HG02943 (cell line): ENCODE measurements at regions not wholly inside any gene's neighbourhood (a gene's known extent, or its start where the extent isn't known, plus 50 kb on each side); places are given as distances from the start of the nearest gene placed in this dataset.
"Not testable (repeated sequence)": the region's sequence is repeated elsewhere in the genome, so short reads cannot be mapped to it uniquely, and the experiment has no call there.

Experiments
- ATAC-seq: cut with Tn5 transposase; IDR thresholded peaks from one replicate; pipeline ENCODE4 v1.9.1; 2021; ENCODE audit warnings: mild to moderate bottlenecking, low read depth, moderate library complexity; ENCODE audit not compliant: unreplicated experiment

- no peak for ATAC-seq
Observed at GRCh38 chr5:166725593-166725992, 1565.9 kb upstream of the WWC1 start.

GRCh38 chr5:166726406-166726805 lies 1565.0 kb upstream of the WWC1 start:
- no peak for ATAC-seq

- not testable (repeated sequence) for ATAC-seq
Observed at GRCh38 chr5:166742951-166743350, 1548.5 kb upstream of the WWC1 start.

- ATAC-seq = no peak
Observed at GRCh38 chr5:166746506-166746905, 1544.9 kb upstream of the WWC1 start.

- ATAC-seq = no peak
Observed at GRCh38 chr5:166750376-166750775, 1541.1 kb upstream of the WWC1 start.

- no peak for ATAC-seq
Observed at GRCh38 chr5:166758151-166758550, 1533.3 kb upstream of the WWC1 start.

GRCh38 chr5:166767858-166768257 lies 1523.6 kb upstream of the WWC1 start:
- no peak for ATAC-seq

GRCh38 chr5:166768536-166768935 lies 1522.9 kb upstream of the WWC1 start:
- ATAC-seq = no peak

- no peak for ATAC-seq
Observed at GRCh38 chr5:166772770-166773169, 1518.7 kb upstream of the WWC1 start.

GRCh38 chr5:166781737-166782136 lies 1509.7 kb upstream of the WWC1 start:
- no peak for ATAC-seq

- ATAC-seq = no peak
Observed at GRCh38 chr5:166784545-166785078, 1506.8 kb upstream of the WWC1 start.

- no peak for ATAC-seq
Observed at GRCh38 chr5:166786178-166786577, 1505.3 kb upstream of the WWC1 start.

GRCh38 chr5:166786889-166787288 lies 1504.6 kb upstream of the WWC1 start:
- ATAC-seq = no peak

GRCh38 chr5:166788050-166788449 lies 1503.4 kb upstream of the WWC1 start:
- no peak for ATAC-seq

- no peak for ATAC-seq
Observed at GRCh38 chr5:166795756-166796155, 1495.7 kb upstream of the WWC1 start.

GRCh38 chr5:166803058-166803457 lies 1488.4 kb upstream of the WWC1 start:
- no peak for ATAC-seq

- not testable (repeated sequence) for ATAC-seq
Observed at GRCh38 chr5:166804223-166804622, 1487.2 kb upstream of the WWC1 start.

GRCh38 chr5:166804693-166805092 lies 1486.8 kb upstream of the WWC1 start:
- ATAC-seq = not testable (repeated sequence)

- not testable (repeated sequence) for ATAC-seq
Observed at GRCh38 chr5:166810093-166810658, 1481.3 kb upstream of the WWC1 start.

GRCh38 chr5:166810721-166811120 lies 1480.7 kb upstream of the WWC1 start:
- ATAC-seq = no peak

- ATAC-seq = no peak
Observed at GRCh38 chr5:166823360-166823759, 1468.1 kb upstream of the WWC1 start.

GRCh38 chr5:166834246-166834645 lies 1457.2 kb upstream of the WWC1 start:
- ATAC-seq = no peak

- no peak for ATAC-seq
Observed at GRCh38 chr5:166845044-166845443, 1446.4 kb upstream of the WWC1 start.
